SK-N-MC (cell line): ENCODE measurements at regions not wholly inside any gene's neighbourhood (a gene's known extent, or its start where the extent isn't known, plus 50 kb on each side); places are given as distances from the start of the nearest gene placed in this dataset.

Experiments
- DNase-seq: peaks from one replicate; pipeline ENCODE4 v3.0.0-alpha.2; 2011; ENCODE audit warnings: low read depth, low spot score
- H3K27ac ChIP-seq: fragments of 200-600 bp; sonication (generic); 2 replicates; pipeline ENCODE4 v1.5.1; 2016; ENCODE audit warnings: mixed run types
- H3K36me3 ChIP-seq: fragments of 200-600 bp; sonication (generic); 2 replicates; pipeline ENCODE4 v1.6.1; 2017; ENCODE audit warnings: antibody characterized with exemption, low read length, mixed read lengths; ENCODE audit not compliant: insufficient read depth
- H3K4me3 ChIP-seq: fragments of 200-600 bp; sonication (generic); 2 replicates; pipeline ENCODE4 v1.5.1; 2016
- H3K9ac ChIP-seq: fragments of 200-600 bp; sonication (generic); 2 replicates; pipeline ENCODE4 v1.8.0; 2017; ENCODE audit warnings: mixed run types, mixed read lengths; ENCODE audit not compliant: insufficient read length
- H3K9me3 ChIP-seq: fragments of 200-600 bp; sonication (generic); 2 replicates; pipeline ENCODE4 v1.6.1; 2017; ENCODE audit warnings: low read depth, mild to moderate bottlenecking, antibody characterized with exemption, low read length, moderate library complexity, mixed read lengths
- FOXP2 ChIP-seq: optimal IDR thresholded peaks from 2 replicates; pipeline ENCODE3; 2011; ENCODE audit warnings: mild to moderate bottlenecking, moderate library complexity; ENCODE audit not compliant: insufficient read depth; ENCODE audit errors: extremely low read length, control extremely low read depth
- POLR2AphosphoS5 ChIP-seq: IDR thresholded peaks from 2 replicates; pipeline ENCODE4 v1.6.1; 2012; ENCODE audit warnings: mild to moderate bottlenecking, low read depth, low read length, borderline replicate concordance

- Histone ChIP-seq H3K9ac (no peak overlapping the region), H3K4me3 (no peak overlapping the region), H3K36me3 (no peaks in the 10 kb centered on the region), H3K27ac (no peak overlapping the region), H3K9me3 (no peaks in the 10 kb centered on the region)
- TF ChIP-seq FOXP2 (no peak), POLR2AphosphoS5 (no peak)
- DNase-seq: no peak
These were observed 51.3 kb upstream of the CADM1 start for GRCh38 chr11:115555336-115556090.
